Smooth muscle cell (in vitro differentiated cells): ENCODE measurements at regions not wholly inside any gene's neighbourhood (a gene's known extent, or its start where the extent isn't known, plus 50 kb on each side); places are given as distances from the start of the nearest gene placed in this dataset.

Experiments
- DNase-seq: peaks from one replicate; lab custom pipeline; 2025; ENCODE audit not compliant: unreplicated experiment; lab: John Stamatoyannopoulos, UW
- H2AFZ ChIP-seq: fragments of 200-600 bp; sonication (generic); 2 replicates; pipeline ENCODE4 v1.6.0; 2016; ENCODE audit warnings: antibody characterized with exemption, low read depth, mild to moderate bottlenecking
- H3F3A ChIP-seq: fragments of 200-600 bp; sonication (generic); 2 replicates; pipeline ENCODE4 v1.6.0; 2017; ENCODE audit warnings: antibody characterized with exemption, low read depth
- H3K27ac ChIP-seq: fragments of 200-600 bp; sonication (generic); 2 replicates; pipeline ENCODE4 v1.5.1; 2016; ENCODE audit warnings: low read depth, mild to moderate bottlenecking
- H3K27me3 ChIP-seq: fragments of 200-600 bp; sonication (generic); 2 replicates; pipeline ENCODE4 v1.6.1; 2016; ENCODE audit warnings: low read depth, mild to moderate bottlenecking
- H3K36me3 ChIP-seq: fragments of 200-600 bp; sonication (generic); 2 replicates; pipeline ENCODE4 v1.5.1; 2016; ENCODE audit warnings: low read depth
- H3K4me1 ChIP-seq: fragments of 200-600 bp; sonication (generic); 2 replicates; pipeline ENCODE4 v1.5.1; 2016; ENCODE audit warnings: low read depth
- H3K4me2 ChIP-seq: fragments of 200-600 bp; sonication (generic); 2 replicates; pipeline ENCODE4 v1.6.0; 2016; ENCODE audit warnings: mild to moderate bottlenecking
- H3K4me3 ChIP-seq: fragments of 200-600 bp; sonication (generic); 2 replicates; pipeline ENCODE4 v1.5.1; 2016; ENCODE audit warnings: mild to moderate bottlenecking
- H3K79me2 ChIP-seq: fragments of 200-600 bp; sonication (generic); 2 replicates; pipeline ENCODE4 v1.6.0; 2016; ENCODE audit warnings: low read depth, mild to moderate bottlenecking
- H3K9ac ChIP-seq: fragments of 200-600 bp; sonication (generic); 2 replicates; pipeline ENCODE4 v1.6.0; 2016; ENCODE audit warnings: low read depth
- H3K9me3 ChIP-seq: fragments of 200-600 bp; sonication (generic); replicated peaks from 2 replicates; pipeline ENCODE4 v1.5.1; 2016; ENCODE audit warnings: low read depth
- H4K20me1 ChIP-seq: fragments of 200-600 bp; sonication (generic); 2 replicates; pipeline ENCODE4 v1.6.0; 2016; ENCODE audit warnings: low read depth
- CTCF ChIP-seq: fragments of 200-600 bp; sonication (generic); IDR thresholded peaks from 2 replicates; pipeline ENCODE4 v1.5.1; 2017; ENCODE audit warnings: borderline replicate concordance, mild to moderate bottlenecking, antibody characterized with exemption; ENCODE audit not compliant: insufficient read depth, poor library complexity, severe bottlenecking
- WGBS: methylation state at CpG from one replicate; pipeline ENCODE4 v1.1.7; 2016; ENCODE audit warnings: low lambda C conversion rate; 5-methylcytosine and 5-hydroxymethylcytosine counted together

DNA sequence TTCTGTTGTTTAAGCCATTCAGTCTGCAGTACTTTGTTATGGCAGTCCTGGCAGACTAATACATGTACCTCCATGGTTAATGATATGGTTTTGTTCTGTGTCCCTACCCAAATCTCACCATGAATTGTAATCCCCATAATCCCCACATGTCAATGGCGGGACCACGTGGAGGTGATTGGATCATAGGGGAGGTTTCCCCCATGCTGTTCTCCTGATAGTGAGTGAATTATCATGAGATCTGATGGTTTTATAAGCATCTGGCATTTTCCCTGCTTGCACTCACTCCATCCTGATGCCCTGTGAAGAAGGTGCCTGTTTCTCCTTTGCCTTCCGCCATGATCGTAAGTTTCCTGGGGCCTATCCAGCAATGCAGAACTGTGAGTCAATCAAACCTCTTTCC lies 57.5 kb upstream of the NT5E start:
- Histone ChIP-seq H3F3A (no peaks in the 10 kb centered on the region), H3K27ac (no peak overlapping the region), H4K20me1 (no peaks in the 10 kb centered on the region), H3K4me3 (no peak overlapping the region), H3K9ac (no peak overlapping the region), H3K9me3 (no peaks in the 10 kb centered on the region), H3K4me1 (peaks cover 11% of the 10 kb centered on the region), H2AFZ (peak overlapping the region; percentile 27), H3K36me3 (no peaks in the 10 kb centered on the region), H3K79me2 (no peaks in the 10 kb centered on the region), H3K27me3 (no peaks in the 10 kb centered on the region), H3K4me2 (no peak overlapping the region)
- TF ChIP-seq CTCF, result no peak
- WGBS, result 87% methylated on average over 4 of the region's 4 CpGs
- no peak for DNase-seq

DNA sequence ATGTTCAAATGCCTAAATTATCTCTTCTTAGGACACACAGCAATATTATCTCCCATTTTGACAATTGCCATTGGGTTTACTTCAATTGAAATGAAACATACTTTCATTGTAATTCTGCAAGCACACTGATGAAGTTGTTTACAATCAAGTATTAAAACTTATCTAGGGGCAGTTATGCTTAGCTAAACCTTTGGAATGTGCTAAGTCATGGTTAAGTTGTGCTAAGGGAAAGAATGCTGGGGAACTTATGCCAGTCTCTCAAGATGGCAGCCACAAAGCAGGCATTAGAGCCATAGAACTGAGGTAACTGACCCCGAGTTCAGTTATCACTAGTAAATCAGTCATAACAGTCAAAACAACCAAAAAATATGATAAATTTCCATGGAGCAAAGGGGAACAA lies 59.1 kb upstream of the NT5E start:
- Histone ChIP-seq H3K79me2 (no peaks in the 10 kb centered on the region), H3K27me3 (no peaks in the 10 kb centered on the region), H3K4me2 (no peak overlapping the region), H3K9me3 (no peaks in the 10 kb centered on the region), H3K27ac (no peak overlapping the region), H3K36me3 (no peaks in the 10 kb centered on the region), H3K4me3 (peak overlapping the region; percentile 9), H2AFZ (peak overlapping the region; percentile 16), H4K20me1 (no peaks in the 10 kb centered on the region), H3F3A (no peaks in the 10 kb centered on the region), H3K4me1 (peaks cover 11% of the 10 kb centered on the region), H3K9ac (no peak overlapping the region)
- TF ChIP-seq CTCF, result no peak
- no peak for DNase-seq
- WGBS, result 96% methylated on average over 1 of the region's 1 CpG

GRCh38 chr6:85390105-85390728 lies 59.7 kb upstream of the NT5E start:
- Histone ChIP-seq H3K9ac (no peak overlapping the region), H3K4me2 (no peak overlapping the region), H3K79me2 (no peaks in the 10 kb centered on the region), H3K9me3 (no peaks in the 10 kb centered on the region), H2AFZ (no peak overlapping the region), H3K4me3 (peak overlapping the region; percentile 9), H3F3A (no peaks in the 10 kb centered on the region), H4K20me1 (no peaks in the 10 kb centered on the region), H3K27ac (no peak overlapping the region), H3K36me3 (no peaks in the 10 kb centered on the region), H3K27me3 (no peaks in the 10 kb centered on the region), H3K4me1 (peaks cover 6% of the 10 kb centered on the region)
- TF ChIP-seq CTCF, result no peak
- WGBS, result 96% methylated on average over 2 of the region's 2 CpGs
- no peak for DNase-seq

DNA sequence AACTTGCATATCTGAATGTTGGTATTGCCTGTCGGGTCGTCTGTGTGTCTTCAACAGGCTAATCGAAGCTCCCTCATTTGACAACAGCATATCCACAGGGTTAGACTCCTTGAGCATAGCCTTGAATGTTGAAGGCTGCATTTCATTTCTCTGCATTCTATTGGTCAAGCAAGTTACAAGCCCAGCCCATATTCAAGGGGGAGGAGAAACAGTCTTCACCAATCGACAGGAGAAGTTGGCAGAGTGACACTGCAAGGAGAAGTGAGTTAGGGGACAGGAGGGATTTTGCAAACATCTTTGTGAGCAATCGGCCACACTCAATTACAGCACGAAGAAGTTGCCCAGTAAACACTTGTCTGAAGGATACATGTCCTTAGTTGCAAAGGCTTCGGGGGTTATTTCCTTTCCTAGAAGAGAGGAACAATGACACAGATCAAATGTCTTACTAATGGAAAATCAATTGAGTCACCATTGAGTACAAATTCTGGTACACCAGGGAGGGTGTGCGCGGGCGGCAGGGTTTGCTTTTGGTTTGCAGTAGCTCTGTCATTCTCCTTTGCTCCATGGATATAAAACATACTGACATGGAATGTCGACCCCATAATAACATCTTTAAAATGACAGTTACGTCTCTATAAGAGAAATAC lies 60.6 kb upstream of the NT5E start:
- no peak for TF ChIP-seq CTCF
- no peak overlapping the region for H3K4me2 ChIP-seq

More for the DNA sequence above, 60.6 kb upstream of the NT5E start:
- WGBS, result 96% methylated on average over 12 of the region's 12 CpGs
- Histone ChIP-seq H3K9me3 (no peaks in the 10 kb centered on the region), H3K36me3 (no peaks in the 10 kb centered on the region), H3K4me1 (peaks cover 5% of the 10 kb centered on the region), H3K4me3 (no peak overlapping the region), H3K27me3 (no peaks in the 10 kb centered on the region), H3K9ac (no peak overlapping the region), H3K27ac (no peak overlapping the region), H2AFZ (no peak overlapping the region), H3K79me2 (no peaks in the 10 kb centered on the region), H3F3A (no peaks in the 10 kb centered on the region), H4K20me1 (no peaks in the 10 kb centered on the region)
- DNase-seq, result no peak
